K562 (cell line): ENCODE measurements at regions not wholly inside any gene's neighbourhood (a gene's known extent, or its start where the extent isn't known, plus 50 kb on each side); places are given as distances from the start of the nearest gene placed in this dataset.

Experiments used
- ATAC-seq: fragments of 200-7000 bp; cut with Tn5 transposase; 3 replicates; pipeline ENCODE4 v1.9.1; 2020; ENCODE audit warnings: moderate library complexity
- BruUV-seq: library from RNA; stranded (reverse); fragments of 400-500 nt; replicated peaks from 2 replicates; lab custom pipeline; 2021; lab: Mats Ljungman, UMichigan
- CTCF ChIA-PET: fragments of 300-600 bp; formaldehyde crosslinking; extraction: SDS; loops from one replicate; lab custom pipeline; 2021; ENCODE audit warnings: low intra/inter-chr PET ratio; lab: Yijun Ruan, JAX
- POLR2A ChIA-PET: fragments of 300-600, 350-650 bp; sonication (Branson Sonifier 250); formaldehyde crosslinking; extraction: SDS; loops from one replicate; lab custom pipeline; 2021; ENCODE audit warnings: antibody characterized with exemption, inconsistent platforms; lab: Yijun Ruan, JAX
- DNase-seq, 4 experiments: peaks; one replicate each; pipeline versions ENCODE4 v3.0.0 to v3.0.0-alpha.2; 2011 to 2018; ENCODE audit warnings: low spot score in 3 of 4, mixed read lengths in 3 of 4; ENCODE audit errors: extremely low read depth in 1 of 4
- FAIRE-seq: peaks from 2 replicates; lab custom pipeline; 2011; peaks lifted over from hg19 to GRCh38; lab: Jason Lieb, UNC
- H2AFZ ChIP-seq: 2 replicates; pipeline ENCODE4 v1.6.0; 2011; ENCODE audit warnings: low read depth, low read length, control low read depth, inconsistent platforms
- H3K27ac ChIP-seq: fragments of 200-600 bp; 3 replicates; pipeline ENCODE4 v1.8.0; 2011; ENCODE audit warnings: low read depth, mild to moderate bottlenecking, control low read depth, inconsistent platforms, low read length, moderate library complexity, mixed read lengths; ENCODE audit errors: extremely low read depth
- H3K27me3 ChIP-seq, 2 experiments: fragments of 300-600 bp in 1 of 2; 2 replicates in 1 of 2; 3 replicates in 1 of 2; pipeline versions ENCODE4 v1.6.0 to v1.8.0; 2011; ENCODE audit warnings: inconsistent platforms in 2 of 2, low read length in 2 of 2, mild to moderate bottlenecking in 1 of 2, mixed read lengths in 1 of 2, moderate library complexity in 1 of 2; ENCODE audit not compliant: control insufficient read depth in 2 of 2, insufficient read depth in 2 of 2
- H3K36me3 ChIP-seq: fragments of 300-600 bp; 3 replicates; pipeline ENCODE4 v1.8.0; 2011; ENCODE audit warnings: mild to moderate bottlenecking, low read length, inconsistent platforms; ENCODE audit not compliant: control insufficient read depth, insufficient read depth
- H3K4me1 ChIP-seq, 2 experiments: fragments of 200-600 bp in 1 of 2; replicated peaks in 1 of 2; 2 replicates in 1 of 2; 3 replicates in 1 of 2; pipeline versions ENCODE4 v1.5.1 to v1.8.0; 2011; ENCODE audit warnings: inconsistent platforms in 2 of 2, low read length in 2 of 2, mild to moderate bottlenecking in 1 of 2, mixed read lengths in 1 of 2, moderate library complexity in 1 of 2; ENCODE audit not compliant: control insufficient read depth in 2 of 2, insufficient read depth in 2 of 2
- H3K4me2 ChIP-seq: 2 replicates; pipeline ENCODE4 v1.6.1; 2011; ENCODE audit warnings: low read length, control low read depth, inconsistent platforms, mixed read lengths; ENCODE audit not compliant: insufficient read depth
- H3K4me3 ChIP-seq: fragments of 200-600 bp; sonication (generic), shearing (Covaris generic); 2 replicates; pipeline ENCODE4 v1.5.1; 2016; ENCODE audit warnings: control low read depth, inconsistent platforms
- H3K79me2 ChIP-seq: fragments of 200-600 bp; 3 replicates; pipeline ENCODE4 v1.8.0; 2011; ENCODE audit warnings: low read length, inconsistent platforms; ENCODE audit not compliant: control insufficient read depth, insufficient read depth
- H3K9ac ChIP-seq, 2 experiments: 2 replicates each; pipeline versions ENCODE4 v1.6.0 to v1.6.1; 2011; ENCODE audit warnings: low read depth in 2 of 2, low read length in 2 of 2, control low read depth in 1 of 2, inconsistent platforms in 1 of 2, mild to moderate bottlenecking in 1 of 2, mixed read lengths in 1 of 2; ENCODE audit not compliant: insufficient read depth in 1 of 2
- H3K9me1 ChIP-seq: one replicate; pipeline ENCODE4 v1.6.0; 2011; ENCODE audit warnings: inconsistent platforms, mild to moderate bottlenecking, low read length, moderate library complexity; ENCODE audit not compliant: control insufficient read depth, insufficient read depth
- H3K9me3 ChIP-seq: replicated peaks from 2 replicates; pipeline ENCODE4 v1.5.1; 2011; ENCODE audit warnings: low read depth, low read length, inconsistent platforms; ENCODE audit not compliant: control insufficient read depth, insufficient read depth
- H4K20me1 ChIP-seq: replicated peaks from 2 replicates; pipeline ENCODE4 v1.6.1; 2011; ENCODE audit warnings: low read length, inconsistent platforms, mixed read lengths; ENCODE audit not compliant: control insufficient read depth, insufficient read depth
- CTCF ChIP-seq, 3 experiments: IDR thresholded peaks in 2 of 3; conservative IDR thresholded peaks in 1 of 3; 2 replicates each; pipeline ENCODE4 v1.5.1; 2011 to 2012; ENCODE audit warnings: low read length in 3 of 3, mild to moderate bottlenecking in 3 of 3, control low read depth in 2 of 3, improper control_type of control experiment in 1 of 3, inconsistent platforms in 1 of 3, low read depth in 1 of 3, mixed read lengths in 1 of 3, moderate library complexity in 1 of 3; ENCODE audit not compliant: insufficient read depth in 2 of 3
- FOXK2 ChIP-seq, 2 experiments: fragments of 450-650 bp; IDR thresholded peaks in 1 of 2; conservative IDR thresholded peaks in 1 of 2; 2 replicates each; pipeline ENCODE4 v1.6.1; 2016; ENCODE audit warnings: low read depth in 2 of 2, mild to moderate bottlenecking in 1 of 2
- MTA3 ChIP-seq: fragments of 450-650 bp; formaldehyde crosslinking; IDR thresholded peaks from 2 replicates; pipeline ENCODE4 v1.6.1; 2017; ENCODE audit warnings: mild to moderate bottlenecking, borderline replicate concordance
- SRSF3 ChIP-seq: fragments of 200-400 bp; formaldehyde crosslinking; IDR thresholded peaks from 2 replicates; pipeline ENCODE4 v1.6.1; 2016; ENCODE audit warnings: mild to moderate bottlenecking, low read length, moderate library complexity; ENCODE audit not compliant: insufficient read depth
- WGBS: fragments of 100-300 bp; shearing (Covaris generic); methylation state at CpG from one replicate; pipeline ENCODE4 v1.1.6; 2016; ENCODE audit warnings: low coverage, mixed read lengths; ENCODE audit not compliant: insufficient coverage; ENCODE audit errors: missing lambda C conversion rate; 5-methylcytosine and 5-hydroxymethylcytosine counted together
- in situ Hi-C: fragments of 300-500 bp; cut with MboI; formaldehyde crosslinking; loops from 4 replicates; pipeline ENCODE4 v1.15.0; 2018; ENCODE audit warnings: inconsistent platforms, mixed read lengths
- intact Hi-C: fragments of 100-400 bp; cut with micrococcal nuclease; formaldehyde crosslinking; loops from 2 replicates; pipeline ENCODE4 v1.14.2; 2022

- no peak for ATAC-seq
- Histone ChIP-seq H3K4me1 (no peaks in the 10 kb centered on the region), H3K9ac (no peak overlapping the region), H3K9me1 (no peaks in the 10 kb centered on the region), H4K20me1 (no peaks in the 10 kb centered on the region), H2AFZ (no peak overlapping the region), H3K9me3 (no peaks in the 10 kb centered on the region), H3K27me3 (no peaks in the 10 kb centered on the region), H3K27ac (no peak overlapping the region), H3K4me2 (no peak overlapping the region), H3K79me2 (no peaks in the 10 kb centered on the region), H3K4me3 (no peak overlapping the region), H3K36me3 (no peaks in the 10 kb centered on the region)
- ChIA-PET CTCF (no interaction called here), POLR2A (no interaction called here)
- WGBS = 11% methylated on average over 2 of the region's 2 CpGs
- intact Hi-C loops = no loop called here
- in situ Hi-C loops = no loop called here
- no peak for FAIRE-seq
- TF ChIP-seq MTA3 (no peak), SRSF3 (no peak), CTCF (IDR thresholded peaks at IDR 0.05 in 2 of 3, conservative IDR thresholded peaks at IDR 0.05 in 1 of 3; ENCODE audit: insufficient read depth in 2 of 3, low read depth in 1 of 3, low read length in 3 of 3) (0 out of 6 replicates have a peak, but pooled peaks of 1 of the 3 experiments have one; percentile 8), FOXK2 (conservative IDR thresholded peaks at IDR 0.05 in 1 of 2, IDR thresholded peaks at IDR 0.05 in 1 of 2; ENCODE audit: low read depth in 2 of 2) (no peak)
- DNase-seq = no peak
- BruUV-seq = no TSS peak
These were observed 570.6 kb upstream of the GCFC2 start for GRCh38 chr2:76281156-76281841.
